A172 (cell line): ENCODE measurements at regions not wholly inside any gene's neighbourhood (a gene's known extent, or its start where the extent isn't known, plus 50 kb on each side); places are given as distances from the start of the nearest gene placed in this dataset.
A peak's percentile ranks its signal among the peaks of the same experiment; 100 is the strongest.

Experiments
- DNase-seq: peaks from one replicate; pipeline ENCODE4 v3.0.0-alpha.2; 2015; ENCODE audit warnings: low spot score

GRCh38 chr6:141677598-141678211 is 455.0 kb upstream of the GJE1 start:
- DNase-seq = peak; percentile 7

- DNase-seq = no peak
Observed at GRCh38 chr6:141675957-141676356, 456.8 kb upstream of the GJE1 start.

GRCh38 chr6:141669141-141669540 is 463.6 kb upstream of the GJE1 start:
- DNase-seq = no peak

GRCh38 chr6:141667580-141668309 is 465.0 kb upstream of the GJE1 start:
- no peak for DNase-seq

- no peak for DNase-seq
Observed at GRCh38 chr6:141666187-141666586, 466.5 kb upstream of the GJE1 start.

- DNase-seq = no peak
Observed at GRCh38 chr6:141664744-141665143, 468.0 kb upstream of the GJE1 start.

- no peak for DNase-seq
Observed at GRCh38 chr6:141659582-141659981, 473.1 kb upstream of the GJE1 start.

- no peak for DNase-seq
Observed at GRCh38 chr6:141658696-141659095, 474.0 kb upstream of the GJE1 start.

- no peak for DNase-seq
Observed at GRCh38 chr6:141657812-141658211, 474.9 kb upstream of the GJE1 start.

- no peak for DNase-seq
Observed at GRCh38 chr6:141653590-141653989, 479.1 kb upstream of the GJE1 start.

GRCh38 chr6:141641951-141642350 is 490.8 kb upstream of the GJE1 start:
- DNase-seq = no peak

- no peak for DNase-seq
Observed at GRCh38 chr6:141641406-141641805, 491.3 kb upstream of the GJE1 start.

- no peak for DNase-seq
Observed at GRCh38 chr6:141635621-141636020, 497.1 kb upstream of the GJE1 start.

GRCh38 chr6:141634269-141634668 is 498.5 kb upstream of the GJE1 start:
- DNase-seq = no peak

- no peak for DNase-seq
Observed at GRCh38 chr6:141624301-141624700, 508.4 kb upstream of the GJE1 start.

GRCh38 chr6:141618180-141618581 is 514.5 kb upstream of the GJE1 start:
- DNase-seq = no peak

- DNase-seq = peak; percentile 11
Observed at GRCh38 chr6:141610741-141611140, 522.0 kb upstream of the GJE1 start.

GRCh38 chr6:141607956-141608355 is 524.8 kb upstream of the GJE1 start:
- DNase-seq = no peak

- no peak for DNase-seq
Observed at GRCh38 chr6:141598487-141598886, 534.2 kb upstream of the GJE1 start.

- no peak for DNase-seq
Observed at GRCh38 chr6:141594874-141595273, 537.9 kb upstream of the GJE1 start.

- no peak for DNase-seq
Observed at GRCh38 chr6:141593311-141593710, 539.4 kb upstream of the GJE1 start.

- peak; percentile 30 for DNase-seq
Observed at GRCh38 chr6:141587482-141588266, 545.1 kb upstream of the GJE1 start.

GRCh38 chr6:141580988-141581552 is 551.7 kb upstream of the GJE1 start:
- peak; percentile 77 for DNase-seq
